H9 (cell line): ENCODE measurements at regions not wholly inside any gene's neighbourhood (a gene's known extent, or its start where the extent isn't known, plus 50 kb on each side); places are given as distances from the start of the nearest gene placed in this dataset.

Experiments used
- DNase-seq: peaks from one replicate; pipeline ENCODE4 v3.0.0-alpha.2; 2017
- H2AFZ ChIP-seq: one replicate; pipeline ENCODE4 v1.6.1; 2013; ENCODE audit warnings: mild to moderate bottlenecking, low read length, control low read depth, moderate library complexity
- H2AK5ac ChIP-seq: 2 replicates; pipeline ENCODE4 v1.6.1; 2013; ENCODE audit warnings: low read length, control low read depth, mixed read lengths; ENCODE audit not compliant: insufficient read length
- H2BK120ac ChIP-seq: one replicate; pipeline ENCODE4 v1.6.1; 2013; ENCODE audit warnings: low read depth, mild to moderate bottlenecking, low read length, control low read depth, inconsistent platforms; ENCODE audit not compliant: poor library complexity, severe bottlenecking
- H2BK12ac ChIP-seq: 2 replicates; pipeline ENCODE4 v1.6.1; 2013; ENCODE audit warnings: low read length, control low read depth, mixed read lengths, low read depth; ENCODE audit not compliant: insufficient read length
- H2BK15ac ChIP-seq: 2 replicates; pipeline ENCODE4 v1.6.1; 2013; ENCODE audit warnings: low read depth, low read length, control low read depth
- H2BK20ac ChIP-seq: one replicate; pipeline ENCODE4 v1.6.1; 2013; ENCODE audit warnings: low read depth, mild to moderate bottlenecking, low read length, control low read depth, inconsistent platforms; ENCODE audit not compliant: poor library complexity, severe bottlenecking
- H2BK5ac ChIP-seq: 2 replicates; pipeline ENCODE4 v1.6.1; 2013; ENCODE audit warnings: low read length, control low read depth, mixed read lengths; ENCODE audit not compliant: insufficient read length
- H3K14ac ChIP-seq: 2 replicates; pipeline ENCODE4 v1.6.1; 2013; ENCODE audit warnings: low read length, control low read depth; ENCODE audit not compliant: insufficient read depth
- H3K18ac ChIP-seq: 2 replicates; pipeline ENCODE4 v1.6.1; 2013; ENCODE audit warnings: low read depth, mild to moderate bottlenecking, mixed read lengths, low read length, control low read depth; ENCODE audit not compliant: insufficient read length
- H3K23ac ChIP-seq: 2 replicates; pipeline ENCODE4 v1.6.1; 2013; ENCODE audit warnings: low read length, control low read depth, mixed read lengths, low read depth; ENCODE audit not compliant: insufficient read length
- H3K23me2 ChIP-seq: 2 replicates; pipeline ENCODE4 v1.6.1; 2013; ENCODE audit warnings: low read depth, mild to moderate bottlenecking, mixed read lengths, low read length, control low read depth; ENCODE audit not compliant: insufficient read length, poor library complexity, severe bottlenecking
- H3K27ac ChIP-seq: 2 replicates; pipeline ENCODE4 v1.5.1; 2013; ENCODE audit warnings: low read length, control low read depth, mixed read lengths, low read depth; ENCODE audit not compliant: insufficient read length
- H3K27me3 ChIP-seq: 2 replicates; pipeline ENCODE4 v1.6.1; 2013; ENCODE audit warnings: low read length, control low read depth, inconsistent platforms; ENCODE audit not compliant: insufficient read depth
- H3K4ac ChIP-seq: 2 replicates; pipeline ENCODE4 v1.6.1; 2013; ENCODE audit warnings: low read depth, mild to moderate bottlenecking, control low read depth, inconsistent platforms, low read length, moderate library complexity
- H3K4me1 ChIP-seq: 2 replicates; pipeline ENCODE4 v1.6.1; 2013; ENCODE audit warnings: low read length, control low read depth, inconsistent platforms; ENCODE audit not compliant: insufficient read depth
- H3K4me2 ChIP-seq: 2 replicates; pipeline ENCODE4 v1.6.1; 2013; ENCODE audit warnings: low read length, control low read depth, mixed read lengths; ENCODE audit not compliant: insufficient read length, insufficient read depth
- H3K56ac ChIP-seq: 2 replicates; pipeline ENCODE4 v1.6.1; 2013; ENCODE audit warnings: low read depth, mild to moderate bottlenecking, mixed read lengths, low read length, control low read depth; ENCODE audit not compliant: insufficient read length
- H3K79me1 ChIP-seq: 2 replicates; pipeline ENCODE4 v1.6.1; 2013; ENCODE audit warnings: low read depth, mild to moderate bottlenecking, moderate library complexity, low read length, control low read depth, inconsistent platforms; ENCODE audit not compliant: insufficient read depth, poor library complexity, severe bottlenecking
- H3K79me2 ChIP-seq: 2 replicates; pipeline ENCODE4 v1.6.1; 2013; ENCODE audit warnings: low read length, control low read depth, inconsistent platforms; ENCODE audit not compliant: insufficient read depth
- H3K9ac ChIP-seq: 2 replicates; pipeline ENCODE4 v1.6.1; 2013; ENCODE audit warnings: low read length, control low read depth, mixed read lengths; ENCODE audit not compliant: insufficient read length; ENCODE audit errors: extremely low read depth
- H3K9me3 ChIP-seq: one replicate; pipeline ENCODE4 v1.6.1; 2013; ENCODE audit warnings: low read depth, low read length, inconsistent platforms; ENCODE audit not compliant: control insufficient read depth
- H3T11ph ChIP-seq: one replicate; pipeline ENCODE4 v1.6.1; 2013; ENCODE audit warnings: mild to moderate bottlenecking, low read length, control low read depth, inconsistent platforms
- H4K20me1 ChIP-seq: one replicate; pipeline ENCODE4 v1.6.1; 2013; ENCODE audit not compliant: control insufficient read depth, insufficient read length, insufficient read depth
- H4K5ac ChIP-seq: 2 replicates; pipeline ENCODE4 v1.6.1; 2013; ENCODE audit warnings: low read depth, mild to moderate bottlenecking, mixed read lengths, low read length, control low read depth; ENCODE audit not compliant: insufficient read length
- H4K8ac ChIP-seq: replicated peaks from 2 replicates; pipeline ENCODE4 v1.6.1; 2013; ENCODE audit warnings: low read length, control low read depth, mixed read lengths, low read depth; ENCODE audit not compliant: insufficient read length
- H4K91ac ChIP-seq: 2 replicates; pipeline ENCODE4 v1.6.1; 2013; ENCODE audit warnings: low read depth, mild to moderate bottlenecking, moderate library complexity, mixed read lengths, low read length, control low read depth; ENCODE audit not compliant: insufficient read length
- H3K27ac Mint-ChIP-seq, 3 experiments: 2 replicates in 2 of 3; 3 replicates in 1 of 3; pipeline ENCODE4 v1.8.0; 2020 to 2021; ENCODE audit warnings: mixed read lengths in 3 of 3, mild to moderate bottlenecking in 1 of 3, moderate library complexity in 1 of 3
- H3K27me3 Mint-ChIP-seq: 2 replicates; pipeline ENCODE4 v1.8.0; 2021; ENCODE audit warnings: low read depth, mild to moderate bottlenecking, moderate library complexity, mixed read lengths
- H3K36me3 Mint-ChIP-seq, 3 experiments: 2 replicates in 2 of 3; 3 replicates in 1 of 3; pipeline ENCODE4 v1.8.0; 2020 to 2021; ENCODE audit warnings: low read depth in 3 of 3, mixed read lengths in 3 of 3; ENCODE audit not compliant: insufficient read depth in 1 of 3
- H3K4me1 Mint-ChIP-seq, 2 experiments: 2 replicates each; pipeline ENCODE4 v1.8.0; 2020; ENCODE audit warnings: mixed read lengths in 2 of 2
- H3K4me3 Mint-ChIP-seq, 2 experiments: 2 replicates in 1 of 2; 3 replicates in 1 of 2; pipeline ENCODE4 v1.8.0; 2020 to 2021; ENCODE audit warnings: mild to moderate bottlenecking in 2 of 2, mixed read lengths in 2 of 2, moderate library complexity in 1 of 2
- H3K9me3 Mint-ChIP-seq, 2 experiments: 2 replicates in 1 of 2; 3 replicates in 1 of 2; pipeline ENCODE4 v1.8.0; 2020; ENCODE audit warnings: mild to moderate bottlenecking in 2 of 2, mixed read lengths in 2 of 2, moderate library complexity in 1 of 2
- CTCF ChIP-seq: fragments of 200-600 bp; sonication (generic); conservative IDR thresholded peaks from 3 replicates; pipeline ENCODE4 v1.8.0; 2021; ENCODE audit warnings: antibody characterized with exemption, mild to moderate bottlenecking
- WGBS: extraction: QIAGEN DNeasy Blood & Tissue Kit; methylation state at CpG from one replicate; pipeline ENCODE4 v1.1.7; 2013; ENCODE audit warnings: missing lambda C conversion rate, low lambda C conversion rate, mixed read lengths; ENCODE audit not compliant: insufficient read length; ENCODE audit errors: extremely low coverage; 5-methylcytosine and 5-hydroxymethylcytosine counted together

- Histone ChIP-seq H4K20me1 (no peaks in the 10 kb centered on the region), H2BK12ac (no peak overlapping the region), H3K18ac (no peak overlapping the region), H3K14ac (no peak overlapping the region), H3K4me2 (no peak overlapping the region), H3K27ac (no peak overlapping the region), H2BK20ac (no peak overlapping the region), H4K5ac (no peak overlapping the region), H4K91ac (no peak overlapping the region), H2AFZ (no peak overlapping the region), H3K4me1 (no peaks in the 10 kb centered on the region), H3K9me3 (no peaks in the 10 kb centered on the region), H3K27me3 (no peaks in the 10 kb centered on the region), H3K23ac (no peak overlapping the region), H3K4ac (no peak overlapping the region), H3K9ac (no peak overlapping the region), H2BK5ac (no peak overlapping the region), H2BK120ac (no peak overlapping the region), H3K79me2 (no peaks in the 10 kb centered on the region), H2AK5ac (no peak overlapping the region), H3K23me2 (no peaks in the 10 kb centered on the region), H3T11ph (no peak overlapping the region), H3K79me1 (no peaks in the 10 kb centered on the region), H4K8ac (no peak overlapping the region), H2BK15ac (no peak overlapping the region), H3K56ac (no peak overlapping the region)
- Mint-ChIP-seq H3K36me3 (peaks cover 1 to 15% (median 3%) of the 10 kb centered on the region in 3 experiments; a peak in 5 of 7 replicates), H3K27me3 (no peaks in the 10 kb centered on the region), H3K4me1 (no peaks in the 10 kb centered on the region), H3K27ac (no peak overlapping the region), H3K4me3 (no peak overlapping the region), H3K9me3 (peaks cover 4 to 5% of the 10 kb centered on the region in 2 experiments)
- WGBS: no CpG with 5 or more reads among the region's 2 CpGs
- DNase-seq: no peak
- no peak for TF ChIP-seq CTCF
Observed at GRCh38 chr10:36463390-36463789, 662.0 kb upstream of the ANKRD30A start.
